OCI-LY3 (cell line): ENCODE measurements at regions not wholly inside any gene's neighbourhood (a gene's known extent, or its start where the extent isn't known, plus 50 kb on each side); places are given as distances from the start of the nearest gene placed in this dataset.

Experiments
- CTCF ChIP-seq: fragments of 200-600, 300-600 bp; sonication (generic); IDR thresholded peaks from 2 replicates; pipeline ENCODE4 v1.5.1; 2014; ENCODE audit warnings: antibody characterized with exemption, low read length, low read depth
- EZH2phosphoT487 ChIP-seq: fragments of 200-600 bp; shearing (Covaris generic); IDR thresholded peaks from 2 replicates; pipeline ENCODE4 v1.6.1; 2018; ENCODE audit warnings: antibody characterized with exemption, mixed run types, low read depth

DNA sequence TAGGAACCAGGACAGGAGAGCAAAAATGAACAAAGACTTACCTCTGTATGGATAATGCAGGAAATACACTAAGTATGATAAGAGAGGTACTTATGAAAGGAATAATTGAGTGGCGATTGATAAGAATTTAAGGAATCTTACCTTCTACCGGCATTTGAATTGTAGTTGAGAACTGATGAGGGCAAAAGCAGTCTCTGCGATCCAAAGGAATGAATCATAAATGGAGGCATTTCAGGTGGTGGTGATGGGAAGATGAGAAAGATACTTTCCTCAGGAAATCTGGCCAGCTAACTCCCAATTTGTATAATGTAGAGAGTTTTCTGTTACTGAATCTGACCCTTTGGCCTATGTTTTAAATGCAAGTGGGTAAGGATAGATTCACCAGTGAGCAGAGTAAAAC, 71.9 kb upstream of the C11orf87 start:
- TF ChIP-seq CTCF = no peak
- no peak for TF ChIP-seq EZH2phosphoT487
